ENCODE measurements at regions not wholly inside any gene's neighbourhood (a gene's known extent, or its start where the extent isn't known, plus 50 kb on each side); places are given as distances from the start of the nearest gene placed in this dataset.
A peak's percentile ranks its signal among the peaks of the same experiment; 100 is the strongest.

DNA sequence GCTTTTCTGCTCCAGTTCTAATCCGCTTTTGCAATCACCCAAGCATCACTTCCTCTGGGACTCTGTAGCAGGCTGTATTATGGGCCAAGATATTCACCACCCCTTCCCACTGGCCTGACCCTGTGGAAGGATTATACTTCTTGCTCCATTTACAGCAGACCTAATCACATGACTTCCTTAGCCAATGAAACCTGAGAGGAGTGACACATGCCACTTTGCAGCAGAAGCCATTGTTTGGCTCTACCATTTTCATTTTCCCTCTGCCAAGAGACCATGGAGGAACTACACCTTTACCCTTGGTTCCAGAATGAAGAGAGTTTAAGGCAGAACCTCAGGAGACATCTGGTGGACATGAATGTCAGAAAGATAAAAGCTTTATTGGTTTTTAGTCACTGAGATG lies 134.9 kb upstream of the HSD17B12 start:
- 85 to 100% (median 93%) methylated on average over 1 of the region's 1 CpG for WGBS, 4 donors
- Histone ChIP-seq H3K27ac (no peak overlapping the region), H3K36me3 (replicated peaks in 1 of 2) (no peaks in the 10 kb centered on the region), H3K27me3 (no peaks in the 10 kb centered on the region), H3K4me1 (replicated peaks in 1 of 2) (peaks cover 0 to 3% of the 10 kb centered on the region in 2 donors), H3K9me3 (replicated peaks in 1 of 3) (no peaks in the 10 kb centered on the region), H3K4me3 (no peak overlapping the region)
- TF ChIP-seq POLR2A (IDR thresholded peaks at IDR 0.05) = no peak
- TF ChIP-seq CTCF (IDR thresholded peaks at IDR 0.05) = no peak
- intact Hi-C loops (cut with DNase I) = no loop called here
- DNase-seq = no peak

DNA sequence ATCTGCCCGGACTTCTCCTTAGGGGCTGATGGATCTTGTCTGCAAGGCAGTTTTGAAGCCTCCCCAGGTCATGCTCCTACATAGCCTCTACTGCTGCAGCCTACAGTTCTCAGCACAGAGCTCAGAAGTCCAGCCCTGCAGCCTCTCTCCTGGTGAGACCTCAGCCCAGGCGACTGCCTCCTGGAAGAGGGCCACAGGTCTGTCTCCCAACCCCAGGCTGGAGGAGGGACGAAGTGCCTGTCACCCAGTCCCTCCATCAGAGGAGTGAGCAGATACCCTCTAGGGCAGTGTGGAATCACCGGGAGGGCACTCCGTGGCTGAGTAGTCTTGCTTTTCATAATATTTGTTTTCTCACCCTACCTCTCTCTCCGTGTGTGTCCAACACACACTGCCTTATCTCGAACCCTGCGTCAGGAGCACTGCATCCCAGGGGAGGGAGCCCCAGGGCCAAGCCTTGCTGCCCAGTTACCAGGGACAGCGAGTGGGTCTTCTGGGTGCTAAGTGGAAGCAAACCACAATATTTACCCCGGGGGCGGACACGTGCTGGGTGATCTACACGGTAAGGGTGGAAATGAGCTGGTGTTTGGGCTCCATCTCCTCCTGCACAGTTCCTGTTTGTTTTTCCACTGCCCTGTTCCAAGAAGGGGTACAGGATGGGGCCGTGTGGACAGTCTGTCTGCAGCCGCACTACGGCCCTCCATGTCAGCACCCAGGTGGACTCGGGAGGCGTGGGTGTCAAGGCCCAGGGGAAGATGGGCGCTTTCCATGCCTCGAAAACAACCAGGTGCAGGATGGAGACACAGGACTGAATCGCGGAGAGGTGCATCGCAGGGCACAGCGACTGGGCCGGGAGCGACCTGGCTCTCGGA lies 133.7 kb upstream of the HSD17B12 start:
- no peaks in the 10 kb centered on the region for H3K27me3 ChIP-seq
- TF ChIP-seq CTCF (IDR thresholded peaks at IDR 0.05) = no peak
- TF ChIP-seq POLR2A (IDR thresholded peaks at IDR 0.05) = no peak
- peak overlapping the region in 2 of 4 donors; percentile 15 to 65 for H3K4me3 ChIP-seq
- no peaks in the 10 kb centered on the region for H3K36me3 ChIP-seq (replicated peaks in 1 of 2)
- no peaks in the 10 kb centered on the region for H3K9me3 ChIP-seq (replicated peaks in 1 of 3)
- peaks cover 0 to 3% of the 10 kb centered on the region in 2 donors for H3K4me1 ChIP-seq (replicated peaks in 1 of 2)
- H3K27ac ChIP-seq = peak overlapping the region in 2 of 5 donors; percentile 1 to 49
- peak in 2 of 7 donors; percentile 28 to 60 for DNase-seq
- intact Hi-C loops (cut with DNase I) = no loop called here
- WGBS, 4 donors = 51 to 65% (median 54%) methylated on average over 19 to 27 of the region's 27 CpGs

- H3K27me3 ChIP-seq = no peaks in the 10 kb centered on the region
- H3K4me3 ChIP-seq = peak overlapping the region in 2 of 4 donors; percentile 15 to 65
- peaks cover 0 to 3% of the 10 kb centered on the region in 2 donors for H3K4me1 ChIP-seq (replicated peaks in 1 of 2)
- peak; percentile 29 to 61 (median 47) for DNase-seq
- peak overlapping the region in 2 of 5 donors; percentile 49 to 58 for H3K27ac ChIP-seq
- 2 to 10% (median 6%) methylated on average over 2 to 33 of the region's 33 CpGs for WGBS, 4 donors
- no peak for TF ChIP-seq POLR2A (IDR thresholded peaks at IDR 0.05)
- TF ChIP-seq CTCF (IDR thresholded peaks at IDR 0.05) = no peak
- intact Hi-C loops (cut with DNase I) = no loop called here
- no peaks in the 10 kb centered on the region for H3K9me3 ChIP-seq (replicated peaks in 1 of 3)
- H3K36me3 ChIP-seq (replicated peaks in 1 of 2) = no peaks in the 10 kb centered on the region
These were observed 133.1 kb upstream of the HSD17B12 start for GRCh38 chr11:43547430-43547831.

DNA sequence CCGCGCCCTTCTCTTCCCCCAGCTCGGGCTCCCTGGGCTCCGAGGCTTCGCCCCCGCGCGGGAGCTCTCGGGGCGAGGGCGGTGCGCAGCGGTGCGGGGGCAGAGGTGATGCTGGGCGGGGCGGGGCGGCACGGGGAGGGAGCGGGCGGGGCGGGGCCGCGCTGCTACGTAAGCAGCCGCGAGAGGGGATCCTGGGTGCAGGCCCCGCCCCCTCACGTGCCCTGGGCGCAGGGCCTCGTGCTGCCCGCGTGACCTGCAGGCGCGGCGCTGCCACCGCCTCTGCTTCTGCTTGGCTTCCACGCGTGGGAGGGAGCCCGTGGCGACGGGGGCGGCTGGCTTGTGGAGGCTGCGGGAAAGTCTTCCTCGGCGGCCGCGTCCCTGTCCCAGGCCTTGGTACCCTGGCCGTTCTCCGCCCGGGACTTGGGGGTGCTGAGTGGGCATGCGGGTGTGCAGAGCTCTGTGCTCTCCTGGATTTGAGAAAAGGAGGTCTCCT lies 132.6 kb upstream of the HSD17B12 start:
- no peaks in the 10 kb centered on the region for H3K9me3 ChIP-seq (replicated peaks in 1 of 3)
- intact Hi-C loops (cut with DNase I) = no loop called here
- DNase-seq = peak; percentile 64 to 81 (median 70)
- H3K36me3 ChIP-seq (replicated peaks in 1 of 2) = no peaks in the 10 kb centered on the region
- 19 to 93% (median 38%) methylated on average over 3 to 51 of the region's 51 CpGs for WGBS, 4 donors
- H3K4me1 ChIP-seq (replicated peaks in 1 of 2) = peaks cover 0 to 3% of the 10 kb centered on the region in 2 donors
- no peaks in the 10 kb centered on the region for H3K27me3 ChIP-seq
- H3K27ac ChIP-seq = peak overlapping the region in 2 of 5 donors; percentile 49 to 58
- TF ChIP-seq POLR2A (IDR thresholded peaks at IDR 0.05) (no peak), CTCF (IDR thresholded peaks at IDR 0.05) (no peak)
- H3K4me3 ChIP-seq = peak overlapping the region in 2 of 4 donors; percentile 15 to 65
